CD4-positive, alpha-beta T cell treated with Interleukin-4 for 4 hours (primary cell): ENCODE measurements at regions not wholly inside any gene's neighbourhood (a gene's known extent, or its start where the extent isn't known, plus 50 kb on each side); places are given as distances from the start of the nearest gene placed in this dataset.

Experiments
- DNase-seq: peaks from one replicate; pipeline ENCODE4 v3.0.0-alpha.2; 2020

- DNase-seq: peak; percentile 52
These were observed 913.8 kb upstream of the SLITRK5 start for GRCh38 chr13:86757236-86757978.

GRCh38 chr13:86758116-86758515, 913.1 kb upstream of the SLITRK5 start:
- DNase-seq: no peak

GRCh38 chr13:86760620-86761019, 910.6 kb upstream of the SLITRK5 start:
- peak; percentile 3 for DNase-seq

- peak; percentile 3 for DNase-seq
These were observed 905.7 kb upstream of the SLITRK5 start for GRCh38 chr13:86765462-86765861.

GRCh38 chr13:86788616-86789015, 882.6 kb upstream of the SLITRK5 start:
- no peak for DNase-seq

- DNase-seq: no peak
These were observed 879.0 kb upstream of the SLITRK5 start for GRCh38 chr13:86792153-86792651.

- no peak for DNase-seq
These were observed 875.3 kb upstream of the SLITRK5 start for GRCh38 chr13:86795858-86796257.

- no peak for DNase-seq
These were observed 860.8 kb upstream of the SLITRK5 start for GRCh38 chr13:86810361-86810760.

- DNase-seq: no peak
These were observed 858.0 kb upstream of the SLITRK5 start for GRCh38 chr13:86813198-86813597.

- DNase-seq: no peak
These were observed 845.8 kb upstream of the SLITRK5 start for GRCh38 chr13:86825410-86825809.

- no peak for DNase-seq
These were observed 844.9 kb upstream of the SLITRK5 start for GRCh38 chr13:86826232-86826631.

- no peak for DNase-seq
These were observed 841.1 kb upstream of the SLITRK5 start for GRCh38 chr13:86830046-86830445.

GRCh38 chr13:86831084-86831483, 840.1 kb upstream of the SLITRK5 start:
- no peak for DNase-seq

GRCh38 chr13:86838411-86839120, 832.6 kb upstream of the SLITRK5 start:
- no peak for DNase-seq

GRCh38 chr13:86839221-86839620, 832.0 kb upstream of the SLITRK5 start:
- no peak for DNase-seq

GRCh38 chr13:86840250-86841191, 830.6 kb upstream of the SLITRK5 start:
- DNase-seq: no peak

- no peak for DNase-seq
These were observed 829.9 kb upstream of the SLITRK5 start for GRCh38 chr13:86841264-86841663.

- DNase-seq: no peak
These were observed 824.7 kb upstream of the SLITRK5 start for GRCh38 chr13:86846501-86846900.

GRCh38 chr13:86848716-86849115, 822.5 kb upstream of the SLITRK5 start:
- DNase-seq: no peak

- no peak for DNase-seq
These were observed 814.2 kb upstream of the SLITRK5 start for GRCh38 chr13:86856991-86857390.

GRCh38 chr13:86858216-86858615, 813.0 kb upstream of the SLITRK5 start:
- DNase-seq: no peak

- no peak for DNase-seq
These were observed 809.0 kb upstream of the SLITRK5 start for GRCh38 chr13:86862137-86862536.

- DNase-seq: no peak
These were observed 806.8 kb upstream of the SLITRK5 start for GRCh38 chr13:86864376-86864775.
